ENCODE measurements at regions not wholly inside any gene's neighbourhood (a gene's known extent, or its start where the extent isn't known, plus 50 kb on each side); places are given as distances from the start of the nearest gene placed in this dataset.
A peak's percentile ranks its signal among the peaks of the same experiment; 100 is the strongest.

DNA sequence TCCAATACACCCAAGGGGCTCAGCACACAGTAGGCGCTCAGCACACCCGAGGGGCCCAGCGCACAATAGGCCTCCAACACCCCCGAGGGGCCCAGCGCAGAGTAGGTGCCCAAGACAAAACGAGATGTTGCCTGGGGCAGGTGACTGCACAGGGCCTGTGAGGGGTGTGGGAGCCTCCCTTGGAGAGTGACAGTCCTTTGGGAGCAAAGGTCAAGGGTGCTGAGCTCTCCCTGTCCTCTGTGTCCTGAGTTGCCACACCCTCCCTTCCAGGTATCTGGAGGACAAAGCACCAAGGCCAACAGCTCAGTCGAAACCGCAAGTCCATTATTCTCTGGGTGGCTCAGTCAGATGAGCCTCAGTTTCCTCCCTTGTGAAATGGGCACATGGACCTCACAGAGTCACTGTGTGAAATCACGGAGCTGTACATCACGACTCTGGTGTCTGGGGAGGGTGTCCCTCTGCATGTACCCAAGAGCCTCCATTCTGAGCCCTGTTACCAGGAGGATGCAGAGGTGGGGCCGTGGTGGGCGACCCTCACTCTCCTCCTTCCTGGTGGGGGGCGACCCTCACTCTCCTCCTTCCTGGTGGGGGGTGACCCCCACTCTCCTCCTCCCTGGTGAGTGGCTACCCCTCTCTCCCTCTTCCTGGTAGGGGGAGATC is 81.3 kb downstream of the FOXL3 start:
- DNase-seq (ENCODE audit: low read depth, low spot score), result no peak

DNA sequence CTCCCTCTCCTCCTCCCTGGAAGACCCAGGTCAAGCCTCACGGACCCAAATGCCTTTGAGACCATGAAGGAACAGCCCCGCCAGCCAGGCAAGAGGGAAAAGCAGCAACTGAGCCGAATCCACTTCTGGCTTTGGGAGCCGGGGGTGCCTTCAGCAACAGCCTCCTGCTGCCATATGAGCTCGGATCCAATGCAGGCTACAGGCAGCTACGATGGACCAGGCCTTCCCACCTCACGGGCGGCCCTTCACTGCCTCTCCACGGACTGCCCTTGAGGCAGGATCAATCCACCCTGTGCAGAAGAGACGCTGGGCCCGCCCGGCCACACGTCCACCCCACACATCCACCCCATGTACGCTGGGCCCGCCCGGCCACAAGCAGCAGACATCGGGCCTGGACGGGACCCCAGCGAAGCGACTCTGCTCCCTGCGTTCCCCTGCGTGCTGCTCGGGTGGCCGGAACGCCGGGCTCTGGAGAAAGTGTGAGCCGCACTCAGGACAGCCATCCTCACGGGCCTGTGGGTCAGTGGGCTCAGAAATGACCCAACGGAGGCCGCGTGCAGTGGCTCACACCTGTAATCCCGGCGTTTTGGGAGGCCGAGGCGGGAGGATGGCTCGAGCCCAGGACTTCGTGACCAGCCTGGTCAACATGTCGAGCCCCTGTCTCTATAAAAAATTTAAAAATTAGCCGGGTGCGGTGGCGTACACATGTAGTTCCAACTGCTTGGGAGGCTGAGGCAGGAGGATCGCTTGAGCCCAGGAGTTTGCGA is 82.0 kb downstream of the FOXL3 start:
- no peak for DNase-seq (ENCODE audit: low read depth, low spot score)

DNA sequence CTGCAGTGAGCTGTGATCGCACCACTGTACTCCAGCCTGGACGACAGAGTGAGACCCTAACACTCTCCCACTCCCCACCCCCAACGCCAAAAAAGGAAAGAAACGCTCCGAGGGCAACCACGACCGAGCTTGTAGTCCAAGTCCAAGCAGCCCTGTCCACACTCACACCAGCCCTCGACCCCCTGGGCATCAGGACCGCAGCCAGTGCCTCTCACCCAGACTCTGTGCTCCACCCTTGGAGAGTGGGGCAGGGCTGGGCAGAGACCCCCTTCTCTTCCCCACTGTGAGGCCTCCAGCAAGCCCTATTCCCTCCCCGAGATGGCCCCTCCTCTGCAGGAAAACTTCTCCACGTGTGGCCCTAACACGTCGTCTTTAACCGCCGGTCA is 82.6 kb downstream of the FOXL3 start:
- DNase-seq (ENCODE audit: low read depth, low spot score), result no peak

DNA sequence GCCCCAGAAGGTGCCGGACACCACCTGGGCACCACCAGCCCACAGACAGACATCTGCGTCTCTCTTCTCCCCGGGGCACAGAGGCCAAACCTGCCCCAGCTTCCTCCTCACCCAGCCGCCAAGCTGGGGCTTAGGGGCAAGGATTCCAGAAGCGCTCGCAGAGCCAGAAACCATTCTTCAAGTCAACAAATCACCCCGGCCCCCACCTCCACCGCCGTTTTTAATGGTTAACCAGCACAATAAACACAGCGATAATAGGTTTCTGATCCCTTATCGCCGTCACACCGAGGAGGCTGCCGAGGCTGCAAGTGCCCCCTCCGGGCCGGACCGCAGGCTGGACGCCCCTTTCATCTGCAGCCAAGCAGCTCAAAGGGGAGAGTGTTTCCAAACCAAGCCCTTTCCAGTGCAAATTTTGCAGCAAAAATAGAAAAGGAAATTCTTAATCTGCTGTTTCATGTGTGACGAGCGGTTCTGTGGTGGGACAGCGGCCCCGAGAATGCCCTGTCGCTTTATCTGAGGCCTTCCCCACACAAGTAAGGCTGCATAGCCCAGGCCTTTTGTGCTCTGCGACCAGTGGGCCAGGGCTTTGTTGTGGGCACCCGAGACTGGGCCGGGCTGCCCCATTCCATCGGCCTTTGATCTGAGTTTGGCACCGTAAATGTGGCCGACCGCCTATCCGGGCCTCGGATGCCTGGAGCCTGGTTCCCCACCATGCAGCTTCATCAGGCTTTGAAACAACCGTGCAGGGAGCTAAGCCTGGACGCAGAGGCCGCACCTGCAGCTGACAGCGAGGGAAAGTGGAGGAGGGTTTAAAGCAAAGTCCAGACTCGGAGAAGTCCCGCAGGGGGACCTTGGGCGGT is 83.2 kb downstream of the FOXL3 start:
- DNase-seq (ENCODE audit: low read depth, low spot score), result peak; percentile 83

DNA sequence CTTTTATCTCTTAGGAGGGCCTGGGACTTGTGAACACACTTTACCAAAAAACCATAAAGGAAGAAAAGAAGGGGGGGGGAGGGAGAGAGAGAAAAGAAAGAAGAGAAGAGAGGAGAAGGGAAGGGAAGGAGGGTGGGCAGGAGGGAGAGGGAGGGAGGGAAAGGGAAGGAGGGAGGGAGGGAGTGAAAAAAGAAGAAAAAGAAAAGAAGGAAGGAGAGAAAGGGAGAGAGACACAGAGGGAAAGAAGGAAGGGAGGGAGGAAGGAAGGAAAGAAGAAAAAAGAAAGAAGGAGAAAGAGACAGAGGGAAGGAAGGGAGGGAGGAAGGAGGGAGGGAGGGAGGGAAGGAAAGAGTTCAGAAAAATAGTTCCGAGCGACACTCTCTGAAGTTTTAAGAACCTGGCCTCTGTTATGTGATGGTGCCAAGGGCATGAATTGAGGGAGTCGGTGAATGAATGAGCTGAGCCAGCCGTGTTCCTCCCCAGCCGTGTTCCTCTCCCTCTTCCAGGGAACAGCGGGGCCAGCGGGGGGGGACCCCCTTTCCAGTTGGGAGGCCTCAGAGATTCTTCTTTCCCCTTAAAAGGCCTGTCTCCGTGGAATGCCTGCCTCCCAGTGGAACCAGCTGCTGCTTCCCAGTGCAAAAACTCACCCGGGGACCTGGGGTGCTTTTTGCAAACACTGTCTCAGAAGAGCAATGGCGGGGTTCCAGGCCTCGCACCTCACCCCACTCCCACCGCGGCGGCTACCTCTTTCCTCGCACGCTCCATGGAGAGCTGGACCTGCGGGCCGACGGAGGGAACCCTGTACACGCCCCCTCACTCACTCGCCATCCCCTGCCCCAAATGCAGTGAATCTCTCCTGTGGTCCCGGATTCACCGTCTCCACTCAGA is 84.1 kb downstream of the FOXL3 start:
- DNase-seq (ENCODE audit: low read depth, low spot score), result no peak

DNA sequence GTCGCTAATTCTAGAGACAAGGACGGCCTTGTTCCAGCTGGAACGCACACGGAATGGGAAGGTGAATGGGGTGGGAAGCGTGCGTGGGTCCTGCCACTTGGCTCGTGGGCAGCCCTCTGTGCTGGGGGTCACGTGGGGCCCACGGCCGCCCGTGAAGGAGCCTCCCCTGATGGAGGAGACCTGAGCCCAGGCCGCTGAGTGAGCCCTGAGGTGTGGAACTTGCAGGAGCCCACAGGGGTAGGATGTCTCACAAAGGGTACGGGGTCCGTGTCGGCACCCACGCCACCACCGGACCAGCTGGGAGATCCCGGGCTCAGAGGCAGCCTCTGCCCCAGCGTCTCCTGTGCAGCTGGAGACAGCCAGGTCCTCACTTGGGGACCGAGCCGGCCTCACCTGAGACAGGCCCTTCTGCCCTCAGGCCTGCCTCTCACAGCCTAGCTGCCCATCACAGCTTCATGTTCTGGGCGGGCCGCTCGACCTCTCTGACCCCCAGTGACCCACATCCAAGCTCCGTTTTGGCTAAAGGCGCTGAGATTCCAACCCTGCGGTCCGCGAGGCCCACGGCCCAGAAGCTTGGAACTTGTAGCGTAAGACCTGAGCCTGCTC is 84.8 kb downstream of the FOXL3 start:
- no peak for DNase-seq (ENCODE audit: low read depth, low spot score)

DNA sequence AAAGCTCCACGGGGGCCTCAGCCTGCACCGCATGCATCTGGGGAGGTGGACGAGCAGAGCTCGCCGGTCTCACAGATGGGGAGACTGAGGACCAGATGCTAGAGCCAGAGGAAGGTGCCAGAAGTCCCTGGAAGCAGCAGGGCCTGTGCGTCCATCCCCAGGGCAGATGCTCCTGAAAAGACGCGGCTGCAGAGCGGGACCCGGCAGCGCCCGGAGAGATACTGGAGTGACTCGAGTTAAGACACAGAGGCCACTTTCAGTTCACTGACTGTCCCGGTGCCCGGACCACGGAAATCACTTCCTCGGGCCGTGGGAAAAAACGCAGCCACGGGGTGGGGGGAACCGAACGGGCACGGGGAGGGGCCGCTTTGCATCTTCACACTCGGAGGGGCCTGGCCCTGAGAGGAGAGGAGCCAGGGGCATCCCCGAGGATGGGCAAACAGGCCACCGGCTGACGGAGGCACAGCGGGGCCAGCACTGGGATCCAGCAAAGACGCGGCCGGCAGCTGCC is 85.4 kb downstream of the FOXL3 start:
- DNase-seq (ENCODE audit: low read depth, low spot score), result no peak

DNA sequence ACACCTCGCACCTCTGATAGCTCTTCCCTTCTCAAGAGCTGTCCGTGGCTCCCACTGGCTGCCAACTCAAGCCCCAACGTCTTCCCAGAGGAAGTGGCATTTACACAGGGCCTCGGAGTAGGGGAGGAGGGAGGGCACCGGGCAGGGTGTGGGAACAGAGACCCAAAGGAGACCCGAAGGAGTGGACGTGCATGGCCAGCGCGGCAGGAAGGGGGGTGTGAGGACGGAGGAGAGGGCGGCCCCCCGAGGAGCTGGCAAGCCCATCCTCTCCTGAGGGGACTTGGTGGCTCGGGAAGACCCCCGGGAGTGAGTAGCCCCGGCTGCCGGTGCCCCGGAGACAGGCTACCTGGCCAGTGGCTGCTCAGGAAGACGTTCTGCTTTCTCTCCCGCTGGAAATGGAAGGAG is 85.9 kb downstream of the FOXL3 start:
- DNase-seq (ENCODE audit: low read depth, low spot score), result no peak

DNA sequence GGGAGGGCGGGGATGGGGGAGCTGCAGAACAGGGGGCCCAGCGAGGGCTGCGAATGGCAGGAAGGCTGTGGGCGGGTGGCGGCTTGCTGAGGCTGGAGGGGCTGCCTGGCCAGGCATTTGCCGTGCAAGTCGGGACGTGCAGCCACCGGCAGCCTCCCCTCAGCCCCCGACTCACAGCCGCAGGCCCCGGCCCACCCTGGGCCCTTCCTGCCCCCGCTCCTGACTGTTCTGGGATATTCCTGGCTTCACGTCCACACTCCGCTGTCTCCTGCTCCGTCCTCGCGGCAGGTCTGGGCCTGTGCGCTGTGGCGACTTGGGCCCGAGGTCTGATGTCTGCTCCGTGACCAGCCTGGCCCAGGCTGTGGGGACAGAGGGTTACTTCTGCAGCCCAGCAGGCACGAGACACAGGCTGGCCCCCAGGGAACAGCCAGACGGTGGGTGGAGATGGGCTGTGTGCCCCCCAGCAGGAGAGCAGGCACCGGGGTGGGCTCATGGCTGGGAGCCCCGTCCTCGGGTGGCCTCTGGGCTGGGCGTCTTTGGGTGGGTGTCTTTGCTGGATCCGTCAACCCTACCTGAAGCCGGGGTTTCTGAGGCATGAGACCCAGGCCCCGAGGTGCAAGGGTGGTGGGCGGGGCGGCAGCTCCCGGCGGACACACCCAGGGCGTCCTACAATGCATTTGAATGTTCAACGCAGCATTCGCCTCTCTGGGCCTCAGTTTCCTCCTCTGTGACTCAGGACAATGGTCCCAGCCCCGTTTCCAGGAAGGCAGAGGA is 86.5 kb downstream of the FOXL3 start:
- DNase-seq (ENCODE audit: low read depth, low spot score), result no peak

DNA sequence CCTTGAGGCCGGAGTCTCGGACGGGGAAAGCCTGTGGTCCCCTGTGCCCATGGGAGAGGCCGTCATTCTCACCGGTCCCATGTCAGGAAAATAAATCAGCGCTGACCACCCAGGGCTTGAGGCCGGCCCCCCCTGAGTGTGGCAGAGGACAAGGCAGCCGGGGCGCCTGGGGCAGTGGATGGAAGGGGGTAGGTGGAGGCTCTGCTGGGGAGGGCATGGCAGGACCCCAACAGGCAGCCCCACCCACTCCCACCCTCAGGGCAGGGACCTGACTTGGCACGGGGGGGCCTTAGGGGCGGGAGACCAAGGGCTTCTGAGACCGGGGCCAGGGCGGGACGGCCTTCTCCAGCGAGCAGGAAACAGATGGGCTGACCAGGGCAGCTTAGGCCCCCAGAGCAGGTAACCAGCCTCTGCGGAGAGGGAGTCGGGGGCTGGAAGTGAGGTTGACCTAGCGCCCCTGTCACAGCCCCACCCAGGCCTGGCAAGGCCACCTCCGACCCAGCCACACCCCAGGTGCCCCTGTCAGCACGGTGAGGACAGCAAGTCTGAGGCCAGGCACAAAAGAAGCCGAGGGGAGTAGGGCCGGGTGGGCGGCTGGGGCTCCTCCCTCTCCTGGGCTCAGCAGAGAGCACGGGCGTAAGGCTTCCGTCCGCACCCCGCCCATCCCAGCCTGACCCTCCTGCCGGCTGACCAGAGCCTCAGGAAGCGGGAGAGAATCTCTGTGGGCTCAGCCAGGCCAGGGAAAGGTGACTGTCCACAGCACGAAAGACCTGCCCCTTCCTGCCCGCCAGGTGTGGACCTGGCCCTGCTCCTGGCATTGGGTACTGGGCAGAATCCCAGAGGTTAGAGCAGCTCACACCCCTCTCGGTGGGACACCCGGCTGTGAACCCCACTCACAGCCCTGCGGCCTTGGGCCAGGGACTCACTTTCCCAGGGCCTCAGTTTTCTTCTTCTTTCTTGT is 87.4 kb downstream of the FOXL3 start:
- DNase-seq (ENCODE audit: low read depth, low spot score), result no peak

DNA sequence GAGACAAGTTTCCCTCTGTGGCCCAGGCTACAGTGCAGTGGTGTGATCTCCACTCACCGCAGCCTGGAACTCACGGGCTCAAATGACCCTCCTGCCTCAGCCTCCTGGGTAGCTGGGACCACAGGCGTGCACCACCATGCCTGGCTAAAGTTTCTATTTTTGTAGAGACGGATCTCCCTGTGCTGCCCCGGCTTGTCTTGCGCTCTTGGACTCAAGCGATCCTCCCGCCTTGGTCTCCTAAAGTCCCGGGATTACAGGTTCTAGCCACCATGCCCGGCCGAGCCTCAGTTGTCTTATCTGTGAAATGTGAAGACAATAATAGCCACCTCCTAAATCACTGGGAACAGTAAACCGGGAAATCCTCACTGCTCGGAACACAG is 88.1 kb downstream of the FOXL3 start:
- DNase-seq (ENCODE audit: low read depth, low spot score), result no peak

DNA sequence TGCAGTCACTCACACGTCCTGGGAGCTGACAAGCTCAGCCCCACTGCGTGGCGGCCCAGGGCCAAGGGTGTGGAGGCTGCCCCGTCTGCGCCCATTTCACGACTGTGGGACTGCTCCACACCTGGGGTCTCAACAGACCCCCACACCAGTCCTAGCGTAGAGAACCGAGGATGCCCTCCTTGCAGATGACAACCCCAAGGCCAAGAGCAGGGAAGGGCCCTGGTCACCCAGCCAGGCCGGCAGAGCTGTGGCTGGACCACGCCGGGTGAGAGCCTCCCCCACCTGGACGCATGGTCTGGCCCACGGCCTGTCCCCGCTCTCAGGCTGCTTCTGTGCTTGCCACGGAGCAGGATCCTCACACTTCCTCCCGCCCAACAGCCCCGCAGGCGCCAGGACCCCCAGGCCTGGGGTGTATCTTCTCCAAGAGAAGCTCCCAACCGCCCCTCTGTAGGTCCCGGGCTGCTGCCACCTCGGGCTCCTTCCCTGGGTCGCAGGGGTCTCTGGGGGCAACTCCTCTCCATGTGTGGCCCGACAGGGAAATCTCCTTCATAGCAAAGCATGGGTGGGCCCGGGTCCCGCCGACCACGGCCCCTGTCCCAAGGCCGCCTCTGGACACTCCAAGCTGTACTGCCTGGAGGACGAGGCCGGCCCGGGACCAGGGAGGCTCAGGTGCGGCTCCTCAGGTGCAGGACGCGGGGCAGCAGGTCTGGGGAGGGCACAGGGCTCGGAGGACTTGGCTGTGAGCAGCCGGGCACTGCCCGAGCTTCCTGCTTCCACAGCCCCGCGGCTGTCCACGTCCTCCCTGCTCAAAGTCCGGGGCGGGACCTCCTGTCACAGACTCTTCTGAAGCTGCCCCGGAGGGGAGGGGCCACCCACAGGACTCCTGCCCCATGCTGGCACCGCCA is 88.8 kb downstream of the FOXL3 start:
- no peak for DNase-seq (ENCODE audit: low read depth, low spot score)

DNA sequence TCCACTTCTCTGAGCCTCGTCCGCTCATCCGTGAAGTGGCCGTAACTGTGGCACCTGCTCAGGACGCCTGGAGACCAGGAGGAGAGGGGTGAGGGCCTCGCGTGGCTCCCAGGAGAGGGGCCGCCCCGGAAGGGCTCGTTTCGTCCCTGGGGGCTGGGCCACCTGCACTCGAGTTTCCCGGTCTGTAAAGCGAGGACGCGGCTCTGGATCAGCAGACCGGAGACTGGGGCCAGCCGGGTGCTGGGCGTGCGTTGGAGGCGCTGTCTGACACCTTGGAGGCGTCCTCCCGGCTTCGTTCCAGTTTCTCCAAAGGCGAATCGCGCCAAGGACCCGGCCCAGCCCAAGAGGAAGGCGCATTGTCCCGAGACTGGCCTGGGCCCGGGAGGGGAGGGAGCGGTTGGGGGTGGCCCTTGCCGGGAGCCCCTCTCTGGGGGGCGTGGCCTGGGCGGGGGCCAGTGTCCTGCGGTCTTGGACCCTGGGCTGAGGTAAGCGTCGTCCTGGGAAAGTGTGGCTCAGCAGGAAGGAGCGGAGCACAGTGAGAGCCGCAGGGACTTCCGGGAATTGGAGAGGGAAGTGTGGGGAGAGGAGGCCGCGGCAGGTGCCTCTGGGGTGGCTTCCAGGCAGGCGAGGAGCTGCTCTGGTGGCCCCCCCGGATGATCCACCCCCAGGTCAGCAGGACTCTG is 89.6 kb downstream of the FOXL3 start:
- DNase-seq (ENCODE audit: low read depth, low spot score), result no peak

DNA sequence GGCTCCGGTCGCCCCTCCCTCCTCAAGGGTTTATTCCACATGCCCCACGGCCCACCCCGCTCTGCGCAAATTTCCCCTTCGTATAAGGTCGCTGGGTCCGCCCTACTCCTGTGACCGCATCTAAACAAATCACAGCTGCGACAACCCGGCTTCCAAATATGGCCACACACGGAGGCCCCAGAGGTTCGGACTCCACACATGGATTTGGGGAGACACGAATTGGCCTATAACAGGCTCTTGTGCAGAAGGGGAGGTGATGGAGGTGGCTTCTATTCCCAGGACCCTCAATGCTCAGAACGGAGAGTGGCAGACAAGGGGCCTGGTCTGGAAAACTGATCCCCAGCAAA is 90.1 kb downstream of the FOXL3 start:
- no peak for DNase-seq (ENCODE audit: low read depth, low spot score)

DNA sequence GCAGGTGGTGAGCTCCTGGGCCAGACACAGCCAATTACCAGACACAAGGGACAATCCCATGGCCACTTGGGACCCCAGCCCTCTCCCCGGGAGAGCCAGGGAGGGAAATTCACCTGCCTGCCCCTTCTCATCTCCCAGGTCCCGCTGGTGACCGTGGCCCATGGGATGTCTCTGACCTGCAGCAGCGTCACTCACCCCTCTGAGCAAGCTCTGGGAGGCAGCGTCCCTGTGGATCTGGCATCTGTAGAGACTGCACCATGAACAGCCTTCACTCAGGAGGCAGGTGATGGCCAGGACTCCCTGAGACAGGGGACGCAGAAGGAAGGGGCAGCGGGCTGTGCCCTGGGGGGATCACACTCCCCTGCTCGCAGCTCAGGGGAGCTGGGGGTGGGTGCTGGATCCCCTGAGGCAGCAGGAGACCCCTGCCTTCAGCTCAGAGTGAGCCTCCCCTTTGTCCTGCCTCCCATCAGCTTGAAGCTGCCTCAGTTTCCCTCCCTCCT is 90.8 kb downstream of the FOXL3 start:
- no peak for DNase-seq (ENCODE audit: low read depth, low spot score)

DNA sequence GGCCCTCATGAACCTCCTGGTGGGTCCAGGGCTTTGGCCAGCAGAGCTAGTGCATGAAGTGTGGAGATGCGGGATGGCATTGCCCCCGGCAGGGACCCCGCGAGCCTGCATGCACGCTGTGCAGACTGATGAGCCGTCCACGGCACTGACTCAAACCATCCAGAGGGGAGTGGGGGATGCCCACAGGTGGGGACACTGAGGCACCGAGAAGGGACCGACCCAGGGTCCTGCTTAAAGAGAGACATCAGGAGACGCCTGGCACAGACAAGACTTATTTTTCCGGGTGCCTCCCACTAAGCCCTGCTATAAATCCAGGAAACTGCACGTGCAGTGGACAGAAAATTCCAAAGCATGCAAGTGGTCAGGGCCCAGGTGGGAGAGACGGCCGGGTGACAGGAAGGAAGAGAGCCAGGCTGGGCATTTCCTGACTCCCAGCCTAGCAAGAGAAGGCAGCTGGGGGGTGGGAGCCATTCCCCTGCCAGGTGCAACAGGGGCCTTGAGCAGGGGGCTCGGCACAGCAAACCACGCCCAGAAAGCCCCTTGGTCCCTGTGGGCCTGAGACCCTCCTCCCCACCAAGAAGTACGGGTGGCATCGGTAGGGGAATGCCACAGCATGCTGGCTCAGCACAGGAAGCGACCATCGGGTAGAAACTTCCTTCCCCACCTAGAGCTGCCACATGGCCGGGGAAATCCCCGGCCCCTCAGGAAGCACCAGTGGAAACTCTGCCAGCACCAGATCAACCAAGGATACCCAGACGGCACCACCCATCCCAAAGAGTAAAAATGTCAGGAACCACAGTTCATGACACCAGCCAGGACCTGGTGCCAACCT is 91.5 kb downstream of the FOXL3 start:
- no peak for DNase-seq (ENCODE audit: low read depth, low spot score)

All from astrocyte of the hippocampus (primary cell).